K562 (cell line): ENCODE measurements at regions not wholly inside any gene's neighbourhood (a gene's known extent, or its start where the extent isn't known, plus 50 kb on each side); places are given as distances from the start of the nearest gene placed in this dataset.

Source experiments
- ATAC-seq: fragments of 200-7000 bp; cut with Tn5 transposase; 3 replicates; pipeline ENCODE4 v1.9.1; 2020; ENCODE audit warnings: moderate library complexity
- BruUV-seq: library from RNA; stranded (reverse); fragments of 400-500 nt; replicated peaks from 2 replicates; lab custom pipeline; 2021; lab: Mats Ljungman, UMichigan
- CTCF ChIA-PET: fragments of 300-600 bp; formaldehyde crosslinking; extraction: SDS; loops from one replicate; lab custom pipeline; 2021; ENCODE audit warnings: low intra/inter-chr PET ratio; lab: Yijun Ruan, JAX
- POLR2A ChIA-PET: fragments of 300-600, 350-650 bp; sonication (Branson Sonifier 250); formaldehyde crosslinking; extraction: SDS; loops from one replicate; lab custom pipeline; 2021; ENCODE audit warnings: antibody characterized with exemption, inconsistent platforms; lab: Yijun Ruan, JAX
- DNase-seq, 4 experiments: peaks; one replicate each; pipeline versions ENCODE4 v3.0.0 to v3.0.0-alpha.2; 2011 to 2018; ENCODE audit warnings: low spot score in 3 of 4, mixed read lengths in 3 of 4; ENCODE audit errors: extremely low read depth in 1 of 4
- FAIRE-seq: peaks from 2 replicates; lab custom pipeline; 2011; peaks lifted over from hg19 to GRCh38; lab: Jason Lieb, UNC
- H2AFZ ChIP-seq: 2 replicates; pipeline ENCODE4 v1.6.0; 2011; ENCODE audit warnings: low read depth, low read length, control low read depth, inconsistent platforms
- H3K27ac ChIP-seq: fragments of 200-600 bp; 3 replicates; pipeline ENCODE4 v1.8.0; 2011; ENCODE audit warnings: low read depth, mild to moderate bottlenecking, control low read depth, inconsistent platforms, low read length, moderate library complexity, mixed read lengths; ENCODE audit errors: extremely low read depth
- H3K27me3 ChIP-seq, 2 experiments: fragments of 300-600 bp in 1 of 2; 2 replicates in 1 of 2; 3 replicates in 1 of 2; pipeline versions ENCODE4 v1.6.0 to v1.8.0; 2011; ENCODE audit warnings: inconsistent platforms in 2 of 2, low read length in 2 of 2, mild to moderate bottlenecking in 1 of 2, mixed read lengths in 1 of 2, moderate library complexity in 1 of 2; ENCODE audit not compliant: control insufficient read depth in 2 of 2, insufficient read depth in 2 of 2
- H3K36me3 ChIP-seq: fragments of 300-600 bp; 3 replicates; pipeline ENCODE4 v1.8.0; 2011; ENCODE audit warnings: mild to moderate bottlenecking, low read length, inconsistent platforms; ENCODE audit not compliant: control insufficient read depth, insufficient read depth
- H3K4me1 ChIP-seq, 2 experiments: fragments of 200-600 bp in 1 of 2; replicated peaks in 1 of 2; 2 replicates in 1 of 2; 3 replicates in 1 of 2; pipeline versions ENCODE4 v1.5.1 to v1.8.0; 2011; ENCODE audit warnings: inconsistent platforms in 2 of 2, low read length in 2 of 2, mild to moderate bottlenecking in 1 of 2, mixed read lengths in 1 of 2, moderate library complexity in 1 of 2; ENCODE audit not compliant: control insufficient read depth in 2 of 2, insufficient read depth in 2 of 2
- H3K4me2 ChIP-seq: 2 replicates; pipeline ENCODE4 v1.6.1; 2011; ENCODE audit warnings: low read length, control low read depth, inconsistent platforms, mixed read lengths; ENCODE audit not compliant: insufficient read depth
- H3K4me3 ChIP-seq: fragments of 200-600 bp; sonication (generic), shearing (Covaris generic); 2 replicates; pipeline ENCODE4 v1.5.1; 2016; ENCODE audit warnings: control low read depth, inconsistent platforms
- H3K79me2 ChIP-seq: fragments of 200-600 bp; 3 replicates; pipeline ENCODE4 v1.8.0; 2011; ENCODE audit warnings: low read length, inconsistent platforms; ENCODE audit not compliant: control insufficient read depth, insufficient read depth
- H3K9ac ChIP-seq, 2 experiments: 2 replicates each; pipeline versions ENCODE4 v1.6.0 to v1.6.1; 2011; ENCODE audit warnings: low read depth in 2 of 2, low read length in 2 of 2, control low read depth in 1 of 2, inconsistent platforms in 1 of 2, mild to moderate bottlenecking in 1 of 2, mixed read lengths in 1 of 2; ENCODE audit not compliant: insufficient read depth in 1 of 2
- H3K9me1 ChIP-seq: one replicate; pipeline ENCODE4 v1.6.0; 2011; ENCODE audit warnings: inconsistent platforms, mild to moderate bottlenecking, low read length, moderate library complexity; ENCODE audit not compliant: control insufficient read depth, insufficient read depth
- H3K9me3 ChIP-seq: replicated peaks from 2 replicates; pipeline ENCODE4 v1.5.1; 2011; ENCODE audit warnings: low read depth, low read length, inconsistent platforms; ENCODE audit not compliant: control insufficient read depth, insufficient read depth
- H4K20me1 ChIP-seq: replicated peaks from 2 replicates; pipeline ENCODE4 v1.6.1; 2011; ENCODE audit warnings: low read length, inconsistent platforms, mixed read lengths; ENCODE audit not compliant: control insufficient read depth, insufficient read depth
- CBFB ChIP-seq: sonication (generic); formaldehyde crosslinking; IDR thresholded peaks from 2 replicates; pipeline ENCODE4 v1.4.0; 2020; ENCODE audit warnings: mild to moderate bottlenecking, missing genetic modification reagents
- CCAR2 ChIP-seq: fragments of 200-400 bp; formaldehyde crosslinking; IDR thresholded peaks from 2 replicates; pipeline ENCODE4 v1.6.1; 2017; ENCODE audit warnings: mild to moderate bottlenecking, low read depth, low read length
- DEAF1 ChIP-seq: fragments of 450-650 bp; formaldehyde crosslinking; IDR thresholded peaks from 2 replicates; pipeline ENCODE4 v1.4.0; 2020; ENCODE audit warnings: mild to moderate bottlenecking, moderate library complexity
- E2F4 ChIP-seq: sonication (generic); formaldehyde crosslinking; IDR thresholded peaks from 2 replicates; pipeline ENCODE4 v1.8.0; 2022; ENCODE audit warnings: mild to moderate bottlenecking, low read depth, missing genetic modification reagents
- E4F1 ChIP-seq: fragments of 250-450 bp; sonication (Bioruptor Pico); IDR thresholded peaks from 2 replicates; pipeline ENCODE4 v1.5.0; 2021; ENCODE audit warnings: mild to moderate bottlenecking, borderline replicate concordance
- GTF2E2 ChIP-seq: fragments of 200-800 bp; sonication (Bioruptor generic); IDR thresholded peaks from 2 replicates; pipeline ENCODE4 v1.6.1; 2016; ENCODE audit warnings: missing genetic modification characterization, missing compliant biosample characterization
- HDAC3 ChIP-seq: fragments of 450-650 bp; IDR thresholded peaks from 2 replicates; pipeline ENCODE4 v1.6.1; 2018; ENCODE audit warnings: borderline replicate concordance, mild to moderate bottlenecking, moderate library complexity; ENCODE audit not compliant: partially characterized antibody
- ZC3H8 ChIP-seq: fragments of 450-650 bp; IDR thresholded peaks from 2 replicates; pipeline ENCODE4 v1.6.1; 2017
- ZNF274 ChIP-seq: IDR thresholded peaks from 2 replicates; pipeline ENCODE4 v1.6.1; 2011; ENCODE audit warnings: low read depth, mild to moderate bottlenecking, low read length, moderate library complexity, borderline replicate concordance
- ZNF583 ChIP-seq: fragments of 250-450 bp; sonication (Bioruptor Pico); IDR thresholded peaks from 2 replicates; pipeline ENCODE4 v1.4.0; 2020
- ZNF639 ChIP-seq, 2 experiments: fragments of 200-800 bp in 1 of 2; sonication (Bioruptor generic) in 1 of 2; sonication (generic) in 1 of 2; formaldehyde crosslinking in 1 of 2; IDR thresholded peaks in 1 of 2; conservative IDR thresholded peaks in 1 of 2; 2 replicates each; pipeline versions ENCODE4 v1.5.0 to v1.6.1; 2016 to 2020; ENCODE audit warnings: missing compliant biosample characterization in 1 of 2, missing genetic modification characterization in 1 of 2, missing genetic modification reagents in 1 of 2
- WGBS: fragments of 100-300 bp; shearing (Covaris generic); methylation state at CpG from one replicate; pipeline ENCODE4 v1.1.6; 2016; ENCODE audit warnings: low coverage, mixed read lengths; ENCODE audit not compliant: insufficient coverage; ENCODE audit errors: missing lambda C conversion rate; 5-methylcytosine and 5-hydroxymethylcytosine counted together
- in situ Hi-C: fragments of 300-500 bp; cut with MboI; formaldehyde crosslinking; loops from 4 replicates; pipeline ENCODE4 v1.15.0; 2018; ENCODE audit warnings: inconsistent platforms, mixed read lengths
- intact Hi-C: fragments of 100-400 bp; cut with micrococcal nuclease; formaldehyde crosslinking; loops from 2 replicates; pipeline ENCODE4 v1.14.2; 2022

- TF ChIP-seq DEAF1 (no peak), CCAR2 (no peak), ZNF274 (no peak)
These were observed 85.6 kb downstream of the C5orf15 start (continued) for GRCh38 chr5:133882846-133883245.

- no peak overlapping the region; a peak in 1 of 4 replicates for H3K9ac ChIP-seq
- no peak overlapping the region for H2AFZ ChIP-seq
- H3K4me2 ChIP-seq = no peak overlapping the region
- H3K27ac ChIP-seq = no peak overlapping the region
- H3K36me3 ChIP-seq = no peaks in the 10 kb centered on the region
- CTCF ChIA-PET = no interaction called here
- H3K4me3 ChIP-seq = no peak overlapping the region
- no peaks in the 10 kb centered on the region; the same call in 1 of the 2 replicates for H3K9me3 ChIP-seq
- 0% methylated on average over 6 of the region's 6 CpGs for WGBS
- peaks cover 2 to 19% of the 10 kb centered on the region in 2 experiments; a peak in 4 of 5 replicates for H3K27me3 ChIP-seq
- no peaks in the 10 kb centered on the region for H3K79me2 ChIP-seq
- H4K20me1 ChIP-seq = no peaks in the 10 kb centered on the region
- peaks cover 5 to 10% of the 10 kb centered on the region in 2 experiments; a peak in 3 of 5 replicates for H3K4me1 ChIP-seq
- DNase-seq (no peak), FAIRE-seq (no peak), ATAC-seq (no peak)
- POLR2A ChIA-PET = interaction anchor here (0.8 to 1.6 kb wide), 3 partner anchors 10 to 12 kb away, joined by 3 to 5 read pairs (median 5); no protein-coding TSS in a partner anchor
- in situ Hi-C loops (no loop called here), intact Hi-C loops (no loop called here)
- no TSS peak for BruUV-seq
- H3K9me1 ChIP-seq = no peaks in the 10 kb centered on the region
- no peak for TF ChIP-seq E2F4 (CRISPR knock-in tag)
- no peak for TF ChIP-seq CBFB (CRISPR knock-in tag)
- no peak for TF ChIP-seq E4F1
- TF ChIP-seq HDAC3 = no peak
- no peak for TF ChIP-seq ZC3H8
- TF ChIP-seq ZNF583 (CRISPR knock-in tag) = no peak
- TF ChIP-seq GTF2E2 (tag) = no peak
- TF ChIP-seq ZNF639 (CRISPR knock-in tag; conservative IDR thresholded peaks at IDR 0.05 in 1 of 2, IDR thresholded peaks at IDR 0.05 in 1 of 2) = no peak
These were observed 86.1 kb downstream of the C5orf15 start for GRCh38 chr5:133882389-133882695.
